Stomach (tissue), 8 donors: ENCODE measurements at regions not wholly inside any gene's neighbourhood (a gene's known extent, or its start where the extent isn't known, plus 50 kb on each side); places are given as distances from the start of the nearest gene placed in this dataset.

Experiments
- DNase-seq, 2 donors: peaks; one replicate each; pipeline versions ENCODE4 v3.0.0 to v3.0.0-alpha.2; 2013 to 2019
- H3K27ac ChIP-seq, 5 donors: fragments of 200-600 bp in 4 of 5; sonication (generic) in 4 of 5; one replicate each; pipeline ENCODE4 v1.5.1; 2013 to 2019; ENCODE audit warnings: mild to moderate bottlenecking in 1 of 5, moderate library complexity in 1 of 5
- H3K27me3 ChIP-seq, 3 donors: fragments of 200-600 bp; sonication (generic); one replicate each; pipeline ENCODE4 v1.5.1; 2017 to 2019; ENCODE audit warnings: mixed run types in 1 of 3
- H3K36me3 ChIP-seq, 4 donors: fragments of 200-600 bp; sonication (generic); 1 replicate in 3 of 4; 2 replicates in 1 of 4; pipeline ENCODE4 v1.5.1; 2016 to 2019
- H3K4me1 ChIP-seq, 4 donors: fragments of 200-600 bp; sonication (generic); one replicate each; pipeline ENCODE4 v1.5.1; 2016 to 2019
- H3K4me3 ChIP-seq, 4 donors: fragments of 200-600 bp; sonication (generic) in 3 of 4; one replicate each; pipeline ENCODE4 v1.5.1; 2016 to 2019; ENCODE audit warnings: mild to moderate bottlenecking in 1 of 4
- H3K9me3 ChIP-seq, 4 donors: fragments of 200-600 bp; sonication (generic); one replicate each; pipeline ENCODE4 v1.5.1; 2016 to 2019
- EP300 ChIP-seq: sonication (generic); formaldehyde crosslinking; IDR thresholded peaks from one replicate; pipeline ENCODE4 v1.6.1; 2017; ENCODE audit warnings: antibody characterized with exemption
- POLR2A ChIP-seq, 4 donors: fragments of 450-650 bp; IDR thresholded peaks; one replicate each; pipeline ENCODE4 v1.6.1; 2016; ENCODE audit warnings: antibody characterized with exemption in 4 of 4, control low read depth in 2 of 4, mild to moderate bottlenecking in 1 of 4, moderate library complexity in 1 of 4
- POLR2AphosphoS5 ChIP-seq, 3 donors: sonication (generic); formaldehyde crosslinking; IDR thresholded peaks; one replicate each; pipeline ENCODE4 v1.6.1; 2016; ENCODE audit warnings: antibody characterized with exemption in 3 of 3
- WGBS, 5 donors: extraction: QIAGEN DNeasy Blood & Tissue Kit in 3 of 5; methylation state at CpG; one replicate each; pipeline versions ENCODE4 v1.1.5 to v1.1.7; 2013 to 2018; 5-methylcytosine and 5-hydroxymethylcytosine counted together
- intact Hi-C: fragments of 100-400 bp; cut with DNase I; formaldehyde crosslinking; loops from one replicate; pipeline ENCODE4 v1.15.1; 2023; ENCODE audit warnings: low total_unique reads
- TF ChIP-seq, protein P1 (sequence below), 7 experiments: fragments of 450-650 bp in 4 of 7; fragments of 200-600 bp in 3 of 7; sonication (generic) in 3 of 7; IDR thresholded peaks; one replicate each; pipeline ENCODE4 v1.5.1; 2016 to 2019; ENCODE audit warnings: antibody characterized with exemption in 7 of 7, control low read depth in 2 of 7, mild to moderate bottlenecking in 1 of 7
- donor health status: healthy with polysubstance abuse.
- donor health status: Bipolar disorder and iron deficiency.
- donor health status: healthy.

DNA sequence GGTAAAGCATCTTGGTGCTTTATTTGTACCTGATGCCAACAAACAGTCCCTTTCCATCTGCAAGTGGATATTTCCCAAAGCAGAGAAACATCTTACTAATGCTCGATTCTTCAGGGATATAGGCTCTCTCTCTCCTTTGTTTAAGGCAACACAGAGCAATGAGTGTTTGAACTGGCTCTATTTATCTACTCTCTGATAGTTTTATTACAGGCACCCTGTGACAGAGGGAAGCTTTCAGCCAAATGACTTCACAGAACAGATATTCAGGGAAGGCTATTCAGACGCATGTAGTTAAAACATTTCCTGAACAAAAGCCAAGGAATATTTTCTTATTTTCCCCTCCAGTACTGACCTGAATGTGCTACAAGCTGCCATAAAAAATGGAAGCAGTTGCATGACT, 141.8 kb downstream of the YIPF5 start:
- Histone ChIP-seq H3K27ac (peak overlapping the region in 1 of 5 donors; percentile 60), H3K27me3 (no peaks in the 10 kb centered on the region), H3K4me1 (peaks cover 0 to 31% (median 4%) of the 10 kb centered on the region in 4 donors), H3K4me3 (no peak overlapping the region), H3K36me3 (no peaks in the 10 kb centered on the region), H3K9me3 (no peaks in the 10 kb centered on the region)
- no peak for TF ChIP-seq POLR2A (IDR thresholded peaks at IDR 0.05)
- TF ChIP-seq EP300 = no peak
- TF ChIP-seq, protein P1, sequence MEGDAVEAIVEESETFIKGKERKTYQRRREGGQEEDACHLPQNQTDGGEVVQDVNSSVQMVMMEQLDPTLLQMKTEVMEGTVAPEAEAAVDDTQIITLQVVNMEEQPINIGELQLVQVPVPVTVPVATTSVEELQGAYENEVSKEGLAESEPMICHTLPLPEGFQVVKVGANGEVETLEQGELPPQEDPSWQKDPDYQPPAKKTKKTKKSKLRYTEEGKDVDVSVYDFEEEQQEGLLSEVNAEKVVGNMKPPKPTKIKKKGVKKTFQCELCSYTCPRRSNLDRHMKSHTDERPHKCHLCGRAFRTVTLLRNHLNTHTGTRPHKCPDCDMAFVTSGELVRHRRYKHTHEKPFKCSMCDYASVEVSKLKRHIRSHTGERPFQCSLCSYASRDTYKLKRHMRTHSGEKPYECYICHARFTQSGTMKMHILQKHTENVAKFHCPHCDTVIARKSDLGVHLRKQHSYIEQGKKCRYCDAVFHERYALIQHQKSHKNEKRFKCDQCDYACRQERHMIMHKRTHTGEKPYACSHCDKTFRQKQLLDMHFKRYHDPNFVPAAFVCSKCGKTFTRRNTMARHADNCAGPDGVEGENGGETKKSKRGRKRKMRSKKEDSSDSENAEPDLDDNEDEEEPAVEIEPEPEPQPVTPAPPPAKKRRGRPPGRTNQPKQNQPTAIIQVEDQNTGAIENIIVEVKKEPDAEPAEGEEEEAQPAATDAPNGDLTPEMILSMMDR (IDR thresholded peaks at IDR 0.05) = no peak
- TF ChIP-seq POLR2AphosphoS5 (IDR thresholded peaks at IDR 0.05) = no peak
- intact Hi-C loops = no loop called here
- 8 to 19% (median 13%) methylated on average over 2 of the region's 2 CpGs for WGBS, 5 donors
- peak in 1 of 2 donors; percentile 84 for DNase-seq

DNA sequence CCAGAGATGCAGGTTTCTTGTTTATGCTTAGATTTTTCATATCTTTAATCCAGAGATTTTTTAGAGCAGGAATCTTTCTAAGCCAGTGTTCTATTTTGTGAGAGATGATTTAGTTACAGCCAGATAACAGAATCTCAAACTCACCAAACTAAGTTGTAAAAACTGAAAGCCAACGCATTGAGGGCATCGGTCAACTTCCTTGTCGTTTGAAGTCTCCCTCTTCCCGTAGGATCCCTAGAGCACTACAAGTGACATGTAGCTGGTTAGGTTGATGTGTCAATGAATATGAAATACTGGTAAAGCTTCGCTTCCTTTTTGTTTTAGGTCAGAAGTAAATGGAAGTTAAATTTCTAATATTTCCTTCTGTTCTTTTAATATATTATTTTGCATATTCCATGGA, 139.6 kb downstream of the YIPF5 start:
- no peaks in the 10 kb centered on the region for H3K9me3 ChIP-seq
- TF ChIP-seq POLR2AphosphoS5 (IDR thresholded peaks at IDR 0.05) = no peak
- TF ChIP-seq POLR2A (IDR thresholded peaks at IDR 0.05) = no peak
- TF ChIP-seq, protein P1 (IDR thresholded peaks at IDR 0.05) = no peak
- no peak for TF ChIP-seq EP300
- intact Hi-C loops = no loop called here
- no peak overlapping the region for H3K4me3 ChIP-seq
- H3K27ac ChIP-seq = no peak overlapping the region
- no peak for DNase-seq
- peaks cover 0 to 35% (median 4%) of the 10 kb centered on the region in 4 donors for H3K4me1 ChIP-seq
- H3K36me3 ChIP-seq = no peaks in the 10 kb centered on the region
- WGBS, 5 donors = 83 to 95% (median 84%) methylated on average over 5 of the region's 5 CpGs
- H3K27me3 ChIP-seq = no peaks in the 10 kb centered on the region

DNA sequence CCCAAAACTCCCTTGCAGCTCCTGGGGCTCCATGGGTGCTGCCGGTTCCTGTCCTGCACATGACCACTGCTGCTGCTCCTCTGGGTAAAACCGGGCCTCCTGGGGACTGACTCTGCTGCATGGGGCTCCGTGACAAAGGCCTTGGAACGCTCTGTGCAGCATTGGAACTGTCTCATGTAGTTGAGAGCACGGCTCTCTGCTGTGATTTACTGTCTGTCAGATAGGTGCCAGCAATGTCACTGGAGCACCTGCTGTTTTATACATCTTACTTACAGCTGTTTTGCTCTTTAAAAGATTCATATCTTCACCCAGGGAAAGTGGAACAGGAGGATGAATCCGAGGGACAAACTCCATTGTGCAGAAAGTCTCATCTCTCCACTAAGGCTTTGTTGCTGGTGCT, 138.1 kb downstream of the YIPF5 start:
- peak in 1 of 2 donors; percentile 41 for DNase-seq
- H3K36me3 ChIP-seq = no peaks in the 10 kb centered on the region
- H3K4me1 ChIP-seq = peaks cover 0 to 35% (median 4%) of the 10 kb centered on the region in 4 donors
- no peaks in the 10 kb centered on the region for H3K9me3 ChIP-seq
- WGBS, 5 donors = 48 to 67% (median 58%) methylated on average over 6 of the region's 6 CpGs
- no peak for TF ChIP-seq EP300
- TF ChIP-seq POLR2A (IDR thresholded peaks at IDR 0.05) = no peak
- no peak for TF ChIP-seq POLR2AphosphoS5 (IDR thresholded peaks at IDR 0.05)
- TF ChIP-seq, protein P1 (IDR thresholded peaks at IDR 0.05) = no peak
- H3K27me3 ChIP-seq = no peaks in the 10 kb centered on the region
- H3K4me3 ChIP-seq = no peak overlapping the region
- intact Hi-C loops = no loop called here
- H3K27ac ChIP-seq = peak overlapping the region in 1 of 5 donors; percentile 24

DNA sequence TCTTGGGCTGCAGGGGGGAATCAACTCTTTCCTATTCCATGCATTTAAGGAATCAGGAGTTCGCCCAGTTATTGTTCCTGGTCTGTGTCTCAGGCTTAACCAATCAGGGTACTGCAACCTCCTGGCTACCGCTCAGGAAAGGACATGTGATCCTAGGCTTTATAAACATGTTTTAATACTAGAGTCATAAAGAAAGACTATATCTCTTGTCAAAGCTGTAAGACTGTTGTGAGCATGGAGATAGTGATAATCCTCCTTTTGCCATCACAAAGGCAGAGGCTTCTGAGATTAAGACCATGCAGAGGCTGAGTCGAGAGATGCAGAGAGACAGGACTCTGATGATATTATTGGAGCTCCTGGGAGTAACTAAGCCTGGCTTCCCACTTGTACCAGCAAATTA, 137.0 kb downstream of the YIPF5 start:
- no peaks in the 10 kb centered on the region for H3K27me3 ChIP-seq
- TF ChIP-seq EP300 (no peak), POLR2AphosphoS5 (IDR thresholded peaks at IDR 0.05) (no peak)
- no peaks in the 10 kb centered on the region for H3K9me3 ChIP-seq
- intact Hi-C loops = no loop called here
- H3K4me1 ChIP-seq = peaks cover 0 to 29% (median 4%) of the 10 kb centered on the region in 4 donors
- no peak overlapping the region for H3K27ac ChIP-seq
- 58 to 72% (median 69%) methylated on average over 3 of the region's 3 CpGs for WGBS, 5 donors
- no peaks in the 10 kb centered on the region for H3K36me3 ChIP-seq
- DNase-seq = no peak
- no peak overlapping the region for H3K4me3 ChIP-seq

DNA sequence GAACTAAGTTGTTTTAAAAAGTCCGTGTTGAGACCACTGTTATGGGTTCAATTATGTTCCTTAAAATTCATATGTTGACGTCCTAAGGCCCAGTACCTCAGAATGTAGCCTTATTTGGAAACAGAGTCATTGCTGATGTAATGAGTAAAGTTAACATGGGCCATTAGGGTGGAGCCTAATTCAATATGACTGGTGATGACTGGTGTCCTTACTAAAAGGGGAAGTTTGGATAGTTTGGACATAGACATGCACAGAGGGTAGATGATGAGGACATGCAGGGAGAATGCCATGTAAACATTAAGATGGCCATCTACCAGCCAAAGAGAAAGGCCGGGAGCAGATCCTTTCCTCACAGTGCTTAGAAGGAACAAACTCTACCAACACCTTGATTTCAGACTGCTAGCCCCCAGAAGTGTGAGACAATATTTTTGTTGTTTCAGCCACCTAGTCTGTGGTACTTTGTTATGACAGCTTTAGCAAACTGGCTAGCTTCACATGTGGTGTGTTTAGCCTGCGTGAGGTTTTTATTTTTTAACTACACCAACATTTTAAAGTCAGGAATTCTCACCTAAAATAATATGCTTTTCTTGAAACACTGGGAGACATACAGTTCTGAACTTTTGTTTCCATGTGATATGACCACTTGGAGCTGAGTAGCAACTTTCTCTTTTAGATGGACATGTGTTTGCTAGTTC, 135.3 kb downstream of the YIPF5 start:
- 74 to 86% (median 78%) methylated on average over 4 of the region's 4 CpGs for WGBS, 5 donors
- intact Hi-C loops = no loop called here
- H3K27me3 ChIP-seq = no peaks in the 10 kb centered on the region

More for the DNA sequence above, 135.3 kb downstream of the YIPF5 start:
- Histone ChIP-seq H3K27ac (no peak overlapping the region), H3K36me3 (no peaks in the 10 kb centered on the region), H3K9me3 (no peaks in the 10 kb centered on the region), H3K4me3 (no peak overlapping the region), H3K4me1 (peaks cover 0 to 22% (median 4%) of the 10 kb centered on the region in 4 donors)
- TF ChIP-seq EP300 = no peak
- no peak for TF ChIP-seq POLR2A (IDR thresholded peaks at IDR 0.05)
- TF ChIP-seq POLR2AphosphoS5 (IDR thresholded peaks at IDR 0.05) = no peak
- TF ChIP-seq, protein P1 (IDR thresholded peaks at IDR 0.05) = no peak
- no peak for DNase-seq
